Hepatocyte (in vitro differentiated cells): ENCODE measurements at regions not wholly inside any gene's neighbourhood (a gene's known extent, or its start where the extent isn't known, plus 50 kb on each side); places are given as distances from the start of the nearest gene placed in this dataset.

ENCODE experiments used
- CTCF ChIP-seq: fragments of 200-600 bp; sonication (generic); IDR thresholded peaks from 2 replicates; pipeline ENCODE4 v1.5.1; 2016; ENCODE audit warnings: antibody characterized with exemption, mild to moderate bottlenecking; ENCODE audit not compliant: poor library complexity
- EZH2 ChIP-seq: fragments of 200-600 bp; sonication (generic); IDR thresholded peaks from 2 replicates; pipeline ENCODE4 v1.6.1; 2016; ENCODE audit warnings: antibody characterized with exemption, mild to moderate bottlenecking, borderline replicate concordance

- no peak for TF ChIP-seq CTCF
- no peak for TF ChIP-seq EZH2
Measured at GRCh38 chr5:3542158-3542557, 53.5 kb upstream of the IRX1 start.
